GM21360 (cell line): ENCODE measurements at regions not wholly inside any gene's neighbourhood (a gene's known extent, or its start where the extent isn't known, plus 50 kb on each side); places are given as distances from the start of the nearest gene placed in this dataset.

ENCODE experiments used
- ATAC-seq: cut with Tn5 transposase; IDR thresholded peaks from one replicate; pipeline ENCODE4 v1.9.1; 2021; ENCODE audit warnings: mild to moderate bottlenecking, moderate library complexity; ENCODE audit not compliant: unreplicated experiment

DNA sequence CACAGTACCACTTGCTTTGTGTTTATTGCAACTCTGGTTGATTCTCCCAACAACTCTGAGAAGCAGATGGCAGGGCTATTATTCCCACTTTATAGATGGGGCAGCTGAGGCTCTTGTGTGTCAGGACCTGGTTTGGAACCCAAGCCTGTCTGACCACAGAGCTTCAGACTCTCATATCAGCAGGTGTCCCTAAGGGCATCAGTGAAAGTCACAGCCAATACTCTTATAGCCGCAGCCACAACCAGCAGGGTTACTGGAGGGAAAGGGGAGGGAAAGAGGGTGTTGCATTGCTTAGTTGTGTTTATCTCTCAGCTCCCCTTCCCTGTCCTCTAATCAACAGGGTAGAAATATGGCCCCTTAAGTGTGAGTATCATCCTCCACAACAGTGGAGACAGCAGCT lies 304.0 kb downstream of the RRAGC start:
- no peak for ATAC-seq

DNA sequence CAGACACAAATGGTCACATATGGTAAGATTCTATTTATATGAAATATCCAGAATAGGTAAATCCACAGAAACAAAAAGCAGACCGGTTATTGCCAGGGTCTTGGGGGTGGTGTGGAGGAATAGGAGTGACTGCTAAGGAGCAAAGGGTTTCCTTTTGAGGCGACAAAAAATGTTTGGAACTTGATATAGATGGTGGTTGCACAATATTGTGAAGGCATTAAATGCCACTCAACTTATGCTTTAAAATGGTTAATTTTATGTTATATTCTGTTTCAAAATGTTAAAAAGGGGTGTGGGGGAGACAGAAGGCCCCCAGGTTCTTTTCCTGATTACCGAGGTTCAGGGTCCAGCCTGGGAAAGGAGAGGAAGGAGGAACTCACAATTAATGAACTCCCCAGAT lies 304.4 kb downstream of the RRAGC start:
- no peak for ATAC-seq

DNA sequence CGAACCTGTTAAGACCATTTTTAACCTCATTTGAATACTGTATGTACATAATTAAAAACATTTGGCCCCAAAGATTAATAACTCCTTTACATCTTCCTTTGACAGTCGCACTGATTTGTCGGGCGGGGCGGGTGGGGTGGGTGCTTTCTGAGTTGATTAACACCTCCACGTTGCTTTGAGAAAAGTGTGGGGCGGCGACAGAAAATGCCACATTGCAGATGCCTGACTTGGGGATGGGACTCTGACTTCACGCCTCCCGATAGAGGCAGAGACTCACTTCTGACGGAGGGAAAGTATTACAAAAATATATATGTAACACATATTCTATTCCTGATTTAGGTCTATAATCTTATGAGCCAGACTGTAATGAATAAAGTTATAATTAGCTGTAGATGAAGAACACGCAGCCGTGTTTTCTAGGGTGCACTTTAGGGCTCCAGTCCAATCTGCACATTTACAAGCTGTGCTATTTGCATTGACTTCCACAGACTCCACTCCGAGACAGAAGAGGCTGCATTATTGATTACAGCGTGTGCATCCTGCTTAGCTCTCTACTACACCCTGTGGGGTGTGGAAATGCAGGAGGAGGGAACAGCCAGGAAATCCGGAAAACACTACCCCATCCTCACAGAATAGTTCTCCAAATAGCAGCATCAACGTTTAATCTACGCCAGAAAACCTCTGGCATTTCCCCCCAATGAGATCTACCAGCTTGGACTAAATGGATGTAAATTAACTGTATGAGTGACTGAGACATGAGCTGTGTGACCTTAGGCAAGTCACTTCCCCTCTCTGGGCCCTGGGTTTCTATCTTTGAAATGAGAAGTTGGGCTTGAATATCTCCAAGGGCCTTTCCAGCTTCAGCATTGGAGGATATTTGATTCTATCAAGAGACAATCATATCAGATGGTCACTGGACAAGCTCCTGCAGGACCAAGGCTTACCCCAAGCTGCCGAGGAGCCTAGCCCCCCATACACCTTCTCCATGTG lies 308.0 kb downstream of the RRAGC start:
- ATAC-seq, result no peak

DNA sequence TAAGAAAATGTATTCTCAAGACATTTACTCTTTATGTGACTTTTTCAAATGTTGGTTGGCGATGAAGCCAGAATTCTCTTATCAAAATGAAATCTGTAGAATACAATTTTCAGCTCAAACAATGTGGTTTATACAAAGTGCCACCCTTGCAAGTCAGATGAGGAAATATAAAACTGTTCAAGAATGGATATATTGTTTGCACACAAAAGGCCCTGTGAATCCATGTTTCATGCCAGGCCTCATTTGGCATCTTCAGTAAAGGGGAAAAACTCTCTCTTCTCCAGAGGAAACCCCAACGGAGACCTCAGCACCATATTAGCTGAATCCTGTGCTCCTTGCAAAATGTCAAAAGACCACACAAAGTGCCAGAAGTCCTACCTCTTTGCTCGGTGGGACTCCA lies 310.4 kb downstream of the RRAGC start:
- ATAC-seq, result no peak

DNA sequence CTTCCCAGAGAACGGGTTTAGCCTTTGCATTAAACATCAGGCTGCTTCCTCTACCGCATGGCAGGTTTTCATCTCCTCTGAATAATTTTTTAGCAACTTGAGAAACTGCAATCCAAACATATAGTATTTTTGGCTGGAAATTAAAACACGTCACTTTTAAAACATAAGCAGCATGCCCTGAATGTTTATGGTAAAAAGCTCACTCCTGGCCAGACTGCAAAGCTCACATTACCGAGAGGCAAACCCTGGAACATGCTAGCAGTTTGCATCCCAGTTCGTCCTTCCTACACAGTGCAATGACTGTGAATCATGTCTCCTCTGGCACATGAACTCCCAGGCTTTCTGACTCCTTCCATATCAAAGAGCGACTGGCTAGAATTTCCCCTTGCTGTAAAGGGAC lies 312.3 kb downstream of the RRAGC start:
- no peak for ATAC-seq

DNA sequence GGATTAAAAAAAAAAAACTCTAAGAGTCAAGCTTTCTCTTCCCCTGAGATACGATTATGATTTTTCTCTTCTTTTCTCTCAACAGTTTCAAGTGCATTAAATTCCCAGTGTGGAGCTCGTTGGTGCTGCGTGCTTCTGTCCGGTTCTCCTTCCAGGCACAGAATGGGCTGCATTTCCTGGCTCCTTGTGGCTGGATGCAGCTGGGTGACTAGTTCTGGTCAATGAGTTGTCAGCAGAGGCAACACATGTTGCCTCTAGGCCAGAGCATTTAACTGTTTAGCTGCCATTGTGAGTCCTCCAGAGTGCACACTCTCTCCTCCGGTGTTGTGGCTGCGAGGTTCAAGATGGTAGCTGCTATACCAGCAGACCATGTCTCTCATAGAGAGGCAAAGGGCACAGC lies 312.9 kb downstream of the RRAGC start:
- no peak for ATAC-seq

DNA sequence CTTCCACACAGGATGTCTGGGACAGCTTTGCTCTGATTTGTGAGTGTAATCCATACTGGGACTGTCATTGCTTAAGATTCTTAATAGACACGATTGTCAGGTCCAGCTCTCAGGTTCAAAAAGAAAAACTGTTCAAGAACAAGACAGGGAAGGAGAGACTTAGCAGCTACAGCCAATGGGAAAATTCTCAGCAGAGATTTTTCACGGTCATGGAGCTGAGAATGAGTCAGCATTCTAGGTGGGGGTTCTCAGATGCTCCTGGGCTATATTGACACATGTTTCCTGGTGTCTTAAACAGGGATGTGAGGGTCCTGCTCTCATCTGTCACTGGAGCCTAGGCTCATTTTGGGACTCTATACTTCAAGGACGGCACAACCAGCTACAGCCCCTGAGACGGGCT lies 318.3 kb downstream of the RRAGC start:
- ATAC-seq, result no peak

DNA sequence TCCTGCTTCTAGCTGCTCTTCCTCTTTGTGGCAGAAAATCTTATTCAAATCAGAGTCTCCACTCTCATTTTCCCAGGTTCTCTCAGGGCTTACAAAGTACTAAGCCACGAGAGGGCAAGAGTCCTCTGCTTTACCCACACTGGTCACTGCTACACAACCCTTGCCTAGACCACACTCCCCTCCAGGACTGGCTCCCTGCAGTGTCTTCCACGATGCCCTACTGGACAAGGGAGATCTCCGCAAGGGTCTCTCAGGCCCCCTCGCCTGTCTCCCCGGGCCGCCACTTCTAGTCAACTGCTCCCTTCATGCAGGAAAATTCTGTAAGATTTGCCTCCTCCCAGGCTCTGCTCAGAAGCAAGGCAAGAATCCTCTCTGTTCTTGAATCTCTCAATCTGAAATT lies 319.6 kb downstream of the RRAGC start:
- ATAC-seq, result no peak

DNA sequence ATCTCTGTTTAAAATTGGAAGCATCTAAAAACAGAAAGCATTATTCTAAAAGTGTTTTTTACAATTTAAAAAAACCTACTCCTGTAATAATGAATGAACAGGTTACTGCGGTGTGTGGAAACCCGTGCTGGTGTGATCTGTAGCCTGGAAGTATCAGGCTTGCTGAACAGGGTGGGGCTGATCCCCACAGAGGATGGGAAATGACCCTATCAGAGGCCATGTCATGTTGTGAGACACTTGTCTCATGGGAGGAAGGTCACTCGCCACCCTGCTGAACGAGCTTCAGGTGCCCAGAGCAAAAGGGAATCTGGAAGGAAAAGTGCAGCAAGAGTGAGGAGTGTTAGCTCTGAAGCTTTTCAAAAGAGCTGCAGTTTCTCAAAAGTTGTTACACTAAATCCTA lies 320.7 kb downstream of the RRAGC start:
- ATAC-seq, result no peak

DNA sequence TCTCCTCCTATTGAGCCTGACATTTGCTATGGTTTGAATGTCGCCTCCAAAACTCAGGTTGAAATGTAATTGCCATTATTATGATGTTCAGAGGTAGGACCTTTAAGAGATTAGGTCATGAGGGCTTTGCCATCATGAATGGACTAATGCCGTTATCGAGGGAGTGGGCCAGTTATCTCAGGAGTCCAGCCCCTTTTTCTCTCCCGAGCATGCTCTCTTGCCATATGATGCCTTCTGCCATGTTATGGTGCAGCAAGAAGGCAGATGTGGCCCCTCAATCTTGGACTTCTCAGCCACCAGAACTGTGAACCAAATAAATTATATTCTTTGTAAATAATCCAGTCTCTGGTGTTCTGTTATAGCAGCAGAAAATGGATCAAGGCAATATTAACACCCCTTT lies 323.5 kb downstream of the RRAGC start:
- no peak for ATAC-seq

DNA sequence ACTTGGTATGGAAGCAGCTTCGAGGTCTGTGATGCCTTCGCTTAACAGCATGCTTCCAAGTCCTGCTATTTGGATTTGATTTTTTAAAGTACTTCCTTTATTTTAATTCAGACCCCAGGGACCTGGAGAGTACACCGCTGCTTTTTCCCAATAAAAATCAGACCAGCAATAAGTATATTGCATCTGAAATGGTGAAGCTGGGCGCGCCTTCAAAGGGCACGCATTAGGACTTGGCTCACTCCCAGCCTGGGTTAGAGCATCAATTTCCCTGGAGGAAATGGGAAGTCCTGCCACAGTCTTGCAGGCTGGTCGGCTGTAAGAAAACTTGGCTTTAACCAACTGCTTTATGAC lies 325.1 kb downstream of the RRAGC start:
- ATAC-seq, result no peak

DNA sequence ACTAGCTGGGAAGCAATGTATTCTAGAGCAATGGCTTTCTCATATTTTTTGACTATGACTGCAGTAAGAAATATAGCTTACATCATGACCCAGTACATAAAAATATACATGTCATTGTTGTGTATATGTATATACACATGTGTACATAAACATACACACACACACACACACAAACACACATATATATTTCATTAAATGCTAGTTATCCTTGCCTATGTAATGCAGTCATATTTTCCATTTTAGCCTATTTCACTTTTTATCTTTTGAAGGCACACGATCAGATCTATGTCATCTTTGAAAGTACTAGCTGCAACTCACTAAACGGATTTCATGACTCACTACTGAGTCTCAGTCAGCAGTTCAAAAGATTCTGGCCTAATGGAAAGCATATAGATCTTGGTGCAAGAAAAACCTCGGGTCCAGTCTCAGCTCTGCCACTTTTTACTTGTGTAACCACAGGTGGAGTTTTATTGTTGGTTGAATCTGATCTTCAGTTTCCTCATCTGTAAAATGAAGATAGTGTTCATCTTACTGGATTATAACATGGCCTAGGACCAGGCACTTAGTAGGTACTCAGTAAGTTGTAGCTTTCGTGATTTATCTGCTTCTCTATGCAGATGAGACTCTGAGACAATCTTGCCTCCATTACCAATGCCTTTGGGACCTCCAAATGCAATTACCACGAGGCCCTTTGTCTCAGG lies 325.6 kb downstream of the RRAGC start:
- ATAC-seq, result no peak

DNA sequence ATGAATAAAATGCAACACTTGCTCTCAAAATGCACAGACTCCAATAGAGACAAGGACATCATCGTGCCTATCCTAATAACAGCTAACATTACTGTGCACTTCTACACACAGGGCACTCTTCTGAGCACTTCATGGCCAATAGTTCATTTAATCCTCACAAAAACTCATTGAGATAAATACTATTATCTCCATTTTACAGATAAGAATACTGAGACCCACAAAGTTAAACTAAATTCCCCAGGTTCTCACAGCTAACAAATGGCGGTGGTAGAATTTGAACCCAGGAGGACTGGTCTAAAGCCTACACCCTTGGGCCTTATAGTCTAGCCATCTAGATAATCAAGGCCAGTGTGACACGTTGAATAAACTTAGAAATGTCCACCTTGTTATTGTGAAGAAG lies 328.6 kb downstream of the RRAGC start:
- ATAC-seq, result no peak

DNA sequence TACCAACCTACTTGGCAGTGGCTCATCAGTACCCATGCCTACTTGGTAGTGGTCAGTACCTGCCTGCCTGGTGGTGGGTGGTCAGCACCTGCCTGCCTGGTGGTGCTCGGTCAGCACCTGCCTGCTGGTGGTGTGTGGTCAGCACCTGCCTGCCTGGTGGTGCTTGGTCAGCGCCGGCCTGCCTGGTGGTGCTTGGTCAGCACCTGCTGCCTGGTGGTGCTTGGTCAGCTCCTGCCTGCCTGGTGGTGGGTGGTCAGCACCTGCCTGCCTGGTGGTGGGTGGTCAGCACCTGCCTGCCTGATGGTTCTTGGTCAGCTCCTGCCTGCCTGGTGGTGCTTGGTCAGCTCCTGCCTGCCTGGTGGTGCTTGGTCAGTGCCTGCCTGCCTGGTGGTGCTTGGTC lies 329.6 kb downstream of the RRAGC start:
- ATAC-seq, result no peak

DNA sequence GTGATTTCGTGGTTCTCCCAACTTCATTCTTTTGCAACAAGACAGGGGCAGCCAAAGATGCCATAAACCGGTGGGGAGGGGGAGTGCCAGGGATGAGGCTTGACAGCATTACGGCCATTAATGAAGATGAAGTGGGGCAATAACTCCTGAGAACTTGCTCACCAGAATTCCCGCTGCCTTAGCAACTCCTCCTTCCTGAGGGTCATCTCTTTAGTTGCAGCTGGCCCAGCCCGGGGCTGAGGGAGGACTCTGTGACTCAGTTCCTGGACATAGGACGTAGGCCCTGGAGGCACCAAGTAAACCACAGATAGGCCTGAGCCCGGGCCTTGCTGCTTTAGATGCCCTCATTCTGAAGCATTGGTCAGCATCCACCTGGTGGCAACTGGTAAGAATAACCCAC lies 330.2 kb downstream of the RRAGC start:
- ATAC-seq, result no peak

DNA sequence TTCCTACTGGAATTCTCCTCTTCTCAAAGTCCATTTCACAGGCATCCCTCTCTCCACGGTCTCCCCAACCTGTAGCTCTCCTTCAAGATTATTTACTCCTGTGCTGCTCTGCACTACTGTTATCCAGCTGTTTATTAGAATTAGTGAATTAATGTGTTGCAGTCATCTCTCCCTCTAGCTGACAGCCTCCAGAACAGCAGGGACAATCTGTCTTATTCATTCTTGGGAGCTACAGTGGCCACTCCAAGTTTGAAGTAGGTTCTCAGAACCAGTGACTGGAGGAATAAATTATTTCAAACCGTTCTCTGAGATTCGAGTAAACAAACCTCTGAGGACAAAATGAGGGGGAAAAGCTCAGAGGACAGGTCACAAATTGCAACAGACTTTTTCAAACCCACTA lies 330.9 kb downstream of the RRAGC start:
- no peak for ATAC-seq

DNA sequence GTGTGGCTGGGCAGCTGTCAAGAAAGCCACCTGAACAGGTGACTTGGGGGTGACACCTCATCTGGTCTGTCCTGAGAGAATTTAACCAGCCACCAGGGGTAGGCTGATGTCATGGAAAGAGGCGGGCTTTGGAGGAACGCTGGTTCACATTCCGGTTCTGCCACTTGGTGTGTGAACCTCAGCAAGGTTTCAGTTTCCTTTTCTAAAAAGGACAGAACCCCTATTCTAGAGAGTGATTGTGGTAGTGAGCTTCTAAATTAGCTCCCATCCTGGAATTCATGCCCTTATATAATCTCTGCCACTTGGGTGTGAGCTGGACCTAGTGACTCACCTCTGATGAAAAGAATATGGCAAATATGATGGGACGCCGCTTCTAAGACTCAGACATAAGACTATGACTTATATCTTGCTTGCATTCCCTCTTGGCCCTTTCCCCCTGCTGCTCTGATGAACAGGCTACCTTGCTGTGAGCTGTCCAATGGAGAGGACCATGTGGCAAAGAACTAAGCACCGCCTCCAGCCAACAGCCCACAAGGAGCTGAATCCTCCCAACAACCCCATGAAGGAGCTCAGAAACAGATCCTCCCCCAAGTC lies 332.1 kb downstream of the RRAGC start:
- ATAC-seq, result peak; percentile 71

DNA sequence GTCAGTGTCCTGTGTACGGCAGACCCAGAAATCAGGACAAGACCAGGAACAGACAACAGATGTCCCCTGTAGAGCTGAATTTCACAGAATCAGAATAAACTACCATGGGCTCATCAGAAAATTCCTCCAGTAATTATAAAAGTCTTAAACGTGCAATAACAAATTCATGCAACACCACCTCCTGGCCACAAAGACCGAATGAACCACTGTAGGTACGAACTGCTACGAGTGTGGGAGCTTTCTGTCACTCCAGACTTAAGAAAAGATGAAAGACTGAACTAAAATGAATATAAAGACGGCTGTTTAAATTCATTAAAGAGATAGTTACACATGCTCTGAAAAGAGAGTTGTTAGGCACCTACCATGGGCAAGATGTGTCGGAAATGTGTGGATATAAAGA lies 333.5 kb downstream of the RRAGC start:
- no peak for ATAC-seq

DNA sequence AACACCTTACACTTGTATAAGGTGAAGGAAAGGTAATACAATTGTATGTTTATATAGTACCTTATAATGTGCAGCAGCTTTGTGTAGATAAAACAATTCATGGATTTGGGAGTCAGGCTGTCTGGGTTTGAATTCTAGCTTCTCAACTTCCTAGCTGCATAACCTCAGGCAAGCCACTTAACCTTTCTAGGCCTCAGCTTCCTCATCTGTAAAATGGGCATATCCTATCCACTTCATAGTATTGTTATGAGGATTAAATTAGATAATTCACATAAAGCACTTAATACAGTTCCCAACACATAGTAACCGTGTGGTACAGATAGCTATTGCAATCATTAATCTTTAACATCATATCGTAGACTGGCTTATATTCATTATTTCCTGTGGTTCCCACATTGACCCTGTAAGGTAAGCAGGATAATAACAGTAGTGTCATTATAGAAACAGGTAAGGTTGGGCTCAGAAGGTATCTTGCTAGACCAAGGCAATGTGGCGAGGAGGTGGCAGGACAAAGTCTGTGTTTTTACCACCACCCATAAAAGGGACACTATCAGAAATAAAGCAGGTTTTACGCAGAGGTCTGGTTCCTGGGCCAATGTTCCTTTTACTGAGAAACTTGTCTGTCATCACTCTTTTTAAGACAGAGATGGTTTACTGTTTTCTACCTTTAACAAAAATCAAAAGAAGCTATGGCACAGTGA lies 334.1 kb downstream of the RRAGC start:
- ATAC-seq, result no peak

DNA sequence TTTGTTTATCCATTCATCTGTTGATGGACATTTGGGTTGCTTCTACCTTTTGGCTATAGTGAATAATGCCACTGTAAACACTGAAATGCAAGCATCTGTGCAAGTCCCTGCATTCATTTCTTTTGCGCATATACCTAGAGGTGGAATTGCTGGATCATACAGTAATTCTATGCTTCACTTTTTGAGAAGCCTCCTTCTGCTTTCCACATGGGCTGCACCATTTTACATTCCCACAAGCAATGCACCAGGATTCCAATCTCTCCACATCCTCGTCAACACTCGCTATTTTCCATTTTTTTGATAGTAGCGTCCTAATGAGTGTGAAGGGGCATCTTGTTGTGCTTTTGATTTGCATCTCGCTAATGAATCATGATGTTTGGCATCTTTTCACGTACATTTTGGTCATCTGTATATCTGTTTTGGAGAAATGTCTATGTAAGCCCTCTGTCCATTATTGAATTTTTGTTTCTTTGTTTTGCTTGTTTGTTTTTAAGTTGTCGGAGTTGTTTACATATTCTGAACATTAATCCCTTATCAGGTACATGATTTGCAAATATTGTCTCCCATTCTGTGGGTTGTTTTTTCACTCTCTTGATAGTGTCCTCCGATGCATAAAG lies 335.4 kb downstream of the RRAGC start:
- no peak for ATAC-seq

DNA sequence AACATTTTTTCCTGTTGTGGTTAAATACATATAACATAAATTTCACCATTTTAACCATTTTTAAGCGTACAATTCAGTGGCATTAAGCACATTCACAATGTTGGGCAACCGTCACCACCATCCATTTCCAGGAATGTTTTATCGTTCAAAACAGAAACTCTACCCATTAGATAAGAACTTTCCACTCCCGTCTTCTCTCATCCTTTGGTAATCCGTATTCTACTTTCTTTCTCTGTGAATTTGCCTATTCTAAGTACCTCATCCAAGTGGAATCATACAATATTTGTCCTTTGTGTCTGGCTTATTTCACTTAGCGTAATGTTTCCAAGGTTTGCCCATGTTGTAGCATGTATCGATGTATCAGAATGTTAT lies 336.0 kb downstream of the RRAGC start:
- ATAC-seq, result no peak
